ENCODE measurements at regions not wholly inside any gene's neighbourhood (a gene's known extent, or its start where the extent isn't known, plus 50 kb on each side); places are given as distances from the start of the nearest gene placed in this dataset.
A peak's percentile ranks its signal among the peaks of the same experiment; 100 is the strongest.

DNA sequence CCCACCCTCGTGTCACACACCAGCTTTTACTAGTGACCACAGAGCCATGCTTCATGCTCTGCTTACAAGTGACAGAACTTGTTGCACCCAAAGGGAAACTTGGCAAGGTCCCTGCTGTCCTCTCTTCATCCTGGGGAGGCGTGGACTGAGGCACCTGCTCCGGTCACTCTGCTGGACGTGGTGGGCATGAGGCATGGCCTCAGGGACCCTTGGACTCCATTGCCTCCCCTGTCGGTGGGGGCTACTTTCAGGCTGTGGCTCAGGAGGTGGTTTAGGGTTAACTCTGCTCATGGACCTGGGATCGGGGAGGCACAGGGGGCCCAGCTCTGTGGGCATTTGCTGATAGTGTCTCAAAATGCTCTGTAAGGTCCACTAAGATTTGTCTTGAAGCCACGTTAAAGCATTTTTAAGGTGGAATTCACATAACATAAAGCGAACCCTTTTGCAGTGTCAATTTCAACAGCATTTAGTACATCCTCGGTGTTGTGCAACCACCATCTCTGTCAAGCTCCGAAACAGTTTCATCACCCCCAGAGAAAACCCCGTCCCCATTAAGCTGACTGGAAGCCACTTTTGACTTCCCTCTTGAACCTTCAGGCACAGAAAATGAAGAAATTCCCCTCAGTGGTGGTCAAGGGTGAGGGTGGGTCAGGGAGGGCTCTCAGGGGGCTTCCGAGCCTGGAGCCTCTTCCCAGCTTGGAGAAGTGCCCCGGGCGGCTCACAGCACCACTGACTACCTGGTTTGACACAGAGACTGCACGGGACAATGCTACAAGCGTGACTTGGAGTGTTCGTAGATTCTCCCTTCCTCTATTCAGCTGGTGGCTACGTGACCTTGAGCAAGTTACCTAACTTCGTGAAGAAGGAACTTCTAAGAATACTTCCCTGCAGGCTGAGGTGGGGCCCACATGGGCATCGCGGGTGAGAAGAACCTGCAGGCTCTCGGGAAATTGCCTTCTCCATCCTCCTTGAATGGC, 100.0 kb upstream of the HDAC4 start:
- DNase-seq: peak; percentile 66

DNA sequence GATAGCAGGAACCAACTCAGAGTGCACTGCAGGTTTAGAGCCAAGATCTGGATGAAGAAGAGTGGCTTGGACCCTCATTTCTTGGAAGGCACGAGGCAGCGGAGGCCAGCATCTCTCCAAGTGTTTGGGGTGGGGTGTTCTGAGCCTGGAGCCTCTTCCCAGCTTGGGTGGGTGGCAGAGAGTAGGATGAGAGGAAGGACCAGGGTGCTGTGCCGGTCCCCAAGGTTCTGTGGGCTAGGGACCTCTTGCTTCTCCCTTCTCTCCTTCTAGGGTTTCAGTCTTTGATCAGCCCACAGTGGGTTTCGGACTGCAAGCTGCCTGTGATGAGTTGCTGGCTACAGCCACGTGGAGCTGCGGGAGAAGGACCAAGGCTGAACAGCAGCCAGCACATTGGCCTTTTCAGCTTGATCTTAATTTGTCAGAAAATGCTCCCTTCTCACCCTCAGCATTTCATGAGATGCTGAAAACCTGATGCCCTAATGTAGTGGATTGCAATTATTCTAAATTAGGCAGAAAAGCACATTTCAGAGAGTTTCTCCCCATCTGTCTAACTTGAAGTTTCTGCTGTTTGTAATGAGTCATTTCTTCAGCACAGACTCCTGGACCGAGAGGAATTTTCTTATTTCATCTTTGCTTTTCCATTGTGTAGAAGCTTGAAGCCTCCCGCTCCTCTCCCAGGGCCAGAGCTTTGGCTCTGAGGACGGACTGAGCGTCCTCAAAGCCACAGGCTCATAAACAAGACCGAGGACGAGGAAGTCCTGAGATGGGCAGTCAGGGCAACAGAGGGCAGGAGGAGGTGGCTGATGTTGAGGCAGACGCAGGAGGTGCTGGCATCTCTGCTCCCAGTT, 99.1 kb upstream of the HDAC4 start:
- no peak for DNase-seq

DNA sequence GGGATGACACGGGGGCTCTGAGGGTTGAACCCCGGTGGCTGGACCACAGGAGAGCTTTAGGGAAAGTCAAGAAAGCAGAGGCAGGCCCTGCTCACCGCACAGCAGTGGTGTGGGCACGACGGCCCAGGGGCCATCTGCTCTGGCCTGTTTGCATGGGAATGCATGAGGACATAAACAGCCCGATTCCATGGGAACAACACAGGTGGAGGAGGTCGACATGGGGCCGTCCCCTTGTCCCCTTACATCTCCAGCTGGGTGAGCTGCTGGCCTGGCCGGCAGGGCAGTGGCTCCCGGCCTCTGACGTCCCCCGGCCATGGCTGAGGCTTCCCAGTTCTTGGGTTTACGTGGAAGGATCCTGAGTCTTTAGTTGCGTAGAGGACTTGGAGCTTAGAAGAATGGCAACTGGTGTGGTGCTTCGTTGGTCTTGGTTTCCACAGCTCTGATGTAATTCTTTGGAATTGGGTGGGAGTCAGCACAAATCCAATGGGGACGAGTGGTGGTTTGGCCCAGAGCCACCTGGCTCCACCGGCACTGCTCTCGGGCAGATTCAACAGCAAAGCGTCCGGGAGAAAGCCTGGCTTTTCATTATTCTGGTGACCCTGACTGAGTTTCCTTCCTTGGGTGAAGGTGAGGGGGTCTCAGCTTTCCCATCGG, 98.3 kb upstream of the HDAC4 start:
- DNase-seq: no peak

DNA sequence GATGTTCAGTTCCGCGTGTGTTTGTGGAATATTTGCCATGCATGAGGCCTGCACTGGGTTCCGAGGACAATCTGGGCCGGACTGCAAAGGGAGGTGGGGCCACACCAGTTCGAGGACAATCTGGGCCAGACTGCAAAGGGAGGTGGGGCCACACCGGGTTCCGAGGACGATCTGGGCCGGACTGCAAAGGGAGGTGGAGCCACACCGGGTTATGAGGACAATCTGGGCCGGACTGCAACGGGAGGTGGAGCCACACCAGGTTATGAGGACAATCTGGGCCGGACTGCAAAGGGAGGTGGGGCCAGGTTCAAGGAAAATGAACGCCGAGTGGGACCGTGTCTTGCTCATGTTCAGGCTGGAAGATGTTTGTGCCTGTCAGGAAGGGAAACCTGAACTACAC, 97.8 kb upstream of the HDAC4 start:
- no peak for DNase-seq

DNA sequence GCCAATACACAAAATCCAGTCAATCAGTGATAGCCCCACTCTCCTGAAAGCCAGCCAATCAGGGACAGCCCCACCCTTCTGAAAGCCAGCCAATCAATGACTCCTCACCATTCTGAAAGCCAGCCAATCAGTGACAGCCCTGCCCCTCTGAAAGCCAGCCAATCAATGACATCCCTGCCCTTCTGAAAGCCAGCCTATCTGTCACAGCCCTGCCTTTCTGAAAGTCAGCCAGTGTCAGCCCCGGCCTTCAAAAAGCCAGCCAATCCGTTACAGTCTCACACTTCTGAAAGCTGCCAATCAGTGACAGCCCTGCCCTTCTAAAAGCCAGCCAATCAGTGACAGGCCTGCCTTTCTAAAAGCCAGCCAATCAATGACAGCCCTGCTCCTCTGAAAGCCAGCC, 95.9 kb upstream of the HDAC4 start:
- DNase-seq: peak; percentile 12

DNA sequence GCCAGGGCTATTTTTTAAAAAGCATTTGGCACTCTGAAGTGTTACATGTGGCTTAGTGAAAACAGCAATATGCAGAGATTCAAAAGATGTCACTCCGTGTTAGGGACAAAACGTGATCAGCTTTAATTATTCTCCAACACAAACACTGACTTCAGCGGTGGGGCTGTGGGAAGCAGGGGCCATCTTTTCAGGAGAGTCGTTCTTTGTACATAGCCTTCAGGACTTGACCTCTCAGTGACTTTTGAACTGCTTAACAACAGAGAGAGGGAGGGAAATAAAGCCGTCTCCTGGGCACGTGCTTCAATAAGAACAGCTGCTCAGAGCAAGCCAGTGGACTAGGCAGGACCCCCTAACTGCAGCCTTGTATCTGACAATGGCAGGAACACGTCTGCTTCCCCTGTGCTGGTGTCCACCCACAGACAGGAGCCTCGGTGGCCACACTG, 95.0 kb upstream of the HDAC4 start:
- no peak for DNase-seq

DNA sequence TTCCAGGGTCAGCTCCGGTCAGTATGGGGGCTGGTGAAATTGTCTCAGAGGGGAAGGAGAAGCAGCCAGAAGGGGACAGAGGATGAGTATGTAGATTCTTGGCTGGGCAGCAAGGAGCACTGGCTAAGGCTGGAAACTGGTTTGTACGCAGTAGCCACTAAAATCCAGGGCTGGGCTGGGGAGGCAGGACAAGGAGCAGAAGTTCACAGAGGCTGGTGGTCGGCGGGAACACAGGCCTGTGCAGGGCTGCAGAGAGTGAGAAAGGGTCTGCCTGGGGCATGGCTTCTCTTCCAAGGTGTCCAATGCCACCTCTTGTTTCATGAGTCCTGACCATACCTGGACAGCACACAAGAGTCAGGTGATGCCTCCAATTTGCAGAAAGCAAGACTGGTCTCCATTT, 94.4 kb upstream of the HDAC4 start:
- no peak for DNase-seq

DNA sequence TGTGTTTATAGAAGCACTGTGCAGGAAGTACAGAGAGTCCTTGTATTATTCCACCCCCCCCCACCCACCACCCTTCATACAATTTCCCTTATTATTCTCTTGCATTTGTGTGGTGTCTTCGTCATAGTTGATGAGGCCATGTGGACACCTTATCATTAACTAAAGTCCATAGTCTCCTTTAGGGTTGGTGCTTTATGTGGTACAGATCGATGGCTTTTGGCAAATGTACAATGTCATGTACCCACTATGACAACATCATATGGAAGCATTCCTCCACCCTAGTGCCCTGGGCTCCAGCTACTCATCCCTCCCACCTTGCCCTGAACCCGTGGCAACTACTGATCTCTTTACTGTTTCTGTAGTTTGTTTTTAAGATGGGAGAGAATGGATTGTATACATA, 93.8 kb upstream of the HDAC4 start:
- no peak for DNase-seq

DNA sequence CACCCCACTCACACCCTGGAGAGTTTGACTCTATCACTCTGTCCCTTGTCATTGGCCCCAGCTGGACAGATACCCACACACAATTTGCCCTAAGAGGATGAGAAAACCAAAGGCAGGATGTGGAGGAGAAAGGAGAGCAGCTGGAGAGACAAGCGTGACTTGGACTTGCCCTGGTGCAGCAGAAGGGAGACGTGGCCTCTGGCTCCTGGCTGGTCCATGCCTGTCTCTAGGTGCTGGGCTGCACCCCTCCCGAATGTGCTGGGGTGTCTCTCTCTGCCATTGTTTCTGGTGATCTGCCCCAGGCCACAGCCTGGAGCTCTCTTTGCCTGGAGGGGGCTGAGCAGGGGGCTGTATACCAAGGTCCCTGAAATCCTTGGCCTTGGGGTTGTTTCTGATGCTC, 88.7 kb upstream of the HDAC4 start:
- no peak for DNase-seq

DNA sequence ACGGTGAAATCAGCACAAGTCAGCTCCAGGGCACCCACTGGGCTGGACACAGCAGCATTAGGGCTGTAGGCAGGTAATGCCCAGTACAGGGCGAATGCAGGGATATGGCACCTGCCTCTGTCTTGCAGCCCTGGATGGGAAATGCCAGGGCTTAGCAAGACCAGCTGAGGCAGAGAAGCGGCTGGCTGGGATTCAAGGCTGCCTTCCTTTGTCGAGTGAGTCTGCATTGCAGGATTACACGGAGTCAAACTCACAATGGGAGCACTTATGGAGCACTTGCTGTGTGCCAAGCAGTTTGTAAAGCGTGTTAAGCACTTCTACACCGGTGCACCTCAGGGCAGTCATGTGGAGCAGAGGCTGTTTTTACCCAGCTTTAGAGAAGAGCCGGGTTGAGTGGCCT, 87.3 kb upstream of the HDAC4 start:
- DNase-seq: no peak

DNA sequence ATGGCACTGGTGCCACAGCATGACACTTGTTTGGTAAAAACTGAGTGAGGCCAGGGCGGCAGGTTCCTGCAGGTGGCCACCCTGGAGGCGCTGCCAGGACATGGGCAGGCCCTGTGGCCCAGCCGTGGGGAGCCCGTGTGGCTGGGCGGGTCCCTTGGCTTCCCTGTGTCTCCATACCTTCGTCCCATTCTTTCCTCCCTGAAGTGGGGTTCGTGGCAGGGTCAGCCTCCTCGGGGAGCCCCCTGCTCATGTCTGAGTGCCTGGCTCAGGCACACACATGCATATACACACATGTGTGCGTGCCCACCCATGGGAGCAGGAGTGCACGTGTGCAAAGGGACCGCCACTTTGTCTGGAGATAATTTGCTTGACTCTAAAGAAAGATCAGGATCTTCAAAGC, 86.5 kb upstream of the HDAC4 start:
- no peak for DNase-seq

DNA sequence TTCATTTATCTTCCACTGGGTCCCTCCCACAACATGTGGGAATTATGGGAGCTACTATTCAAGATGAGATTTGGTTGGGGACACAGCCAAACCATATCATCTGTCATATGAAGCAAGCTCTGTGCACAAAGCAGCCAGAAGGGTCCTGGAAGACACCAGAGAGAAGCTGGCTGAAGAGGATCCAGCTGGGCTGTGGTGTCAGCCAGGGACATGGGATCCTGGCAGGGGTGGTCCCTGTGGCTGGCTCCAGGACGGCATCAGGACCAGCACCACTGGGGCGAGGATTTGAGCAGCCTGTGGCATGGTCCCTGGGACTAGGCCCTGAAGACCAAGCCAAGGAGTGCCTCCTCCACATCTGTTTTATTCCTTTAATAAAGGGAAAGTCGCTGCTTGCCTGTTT, 84.8 kb upstream of the HDAC4 start:
- DNase-seq: no peak

DNA sequence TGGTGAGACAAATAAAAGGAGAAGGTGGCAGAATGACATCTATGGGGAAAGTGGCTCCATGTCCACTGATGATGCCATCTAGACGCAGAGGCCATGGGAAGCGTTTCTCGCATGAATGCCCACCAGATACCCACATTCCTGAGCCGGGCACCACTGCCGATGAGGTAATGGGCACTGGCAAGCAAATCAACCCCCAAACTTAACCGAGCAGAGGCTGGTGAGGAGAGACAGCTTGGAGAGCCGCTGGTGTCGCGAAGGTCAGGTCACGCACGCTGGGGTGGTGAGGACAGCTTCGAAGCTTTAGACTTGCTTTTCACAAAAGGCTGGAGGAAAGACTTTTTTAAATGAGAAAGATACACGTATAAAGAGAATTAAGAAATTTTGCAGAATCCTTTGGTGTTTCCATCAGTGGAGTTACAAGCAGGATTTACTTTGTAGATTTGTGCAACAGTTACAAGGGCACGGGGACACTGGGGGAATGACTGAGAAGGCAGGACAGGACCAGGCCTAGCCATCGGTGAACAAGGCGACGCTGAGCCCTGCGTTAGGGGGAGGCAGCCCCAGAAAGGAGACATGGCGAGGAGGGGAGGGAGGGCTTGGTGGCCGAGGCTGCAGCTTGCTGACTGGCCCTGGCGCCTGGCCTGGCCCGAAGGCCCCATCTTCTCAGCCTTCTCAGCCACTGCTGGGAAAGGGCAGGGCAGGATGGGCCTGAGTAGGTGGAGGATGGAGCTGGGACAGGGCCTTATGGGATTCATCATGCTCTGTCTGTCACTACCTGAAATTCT, 83.9 kb upstream of the HDAC4 start:
- no peak for DNase-seq

DNA sequence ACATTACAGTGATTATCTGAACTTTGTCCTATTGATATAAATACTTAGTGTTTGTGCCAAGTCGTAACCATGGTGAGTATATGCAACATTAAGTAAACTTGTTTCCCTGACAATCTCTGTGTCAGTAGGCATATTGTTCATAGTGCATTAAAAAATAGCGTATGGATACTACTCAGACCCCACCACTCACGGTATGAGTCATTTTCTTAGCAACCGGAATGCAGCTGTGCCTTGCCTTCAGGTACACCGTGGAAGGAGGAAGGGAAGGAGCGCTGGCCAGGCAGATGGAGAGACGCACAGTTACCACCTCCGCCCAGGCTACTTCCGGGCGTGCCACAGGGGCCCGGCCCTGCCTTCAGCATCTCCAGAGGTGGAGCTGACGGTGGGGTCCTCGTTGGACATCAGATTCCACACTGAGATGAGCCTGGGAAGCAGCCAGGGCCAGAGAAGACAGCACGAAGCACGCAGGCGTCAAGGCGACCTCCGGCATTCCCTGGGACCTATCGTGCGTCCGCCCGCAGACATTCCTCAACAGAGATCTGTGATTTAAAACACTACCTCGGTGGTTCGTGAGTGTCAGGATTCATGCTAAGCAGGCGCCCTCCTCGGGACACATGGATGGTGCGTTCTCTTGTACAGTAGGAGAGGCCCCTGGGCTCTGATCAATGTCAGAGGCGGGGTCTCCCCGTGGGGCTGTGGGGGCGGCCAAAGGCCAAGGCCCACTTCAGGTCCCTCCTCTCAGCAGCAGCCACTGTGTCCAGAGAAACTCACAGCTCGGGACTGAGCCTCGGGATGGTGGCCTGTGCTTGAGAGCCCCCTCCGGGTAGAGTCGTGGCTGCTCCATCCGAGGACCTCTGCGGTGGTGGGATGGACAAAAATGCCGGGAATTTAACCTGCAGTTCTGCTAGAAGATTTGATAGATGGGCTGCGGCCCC, 82.2 kb upstream of the HDAC4 start:
- no peak for DNase-seq

DNA sequence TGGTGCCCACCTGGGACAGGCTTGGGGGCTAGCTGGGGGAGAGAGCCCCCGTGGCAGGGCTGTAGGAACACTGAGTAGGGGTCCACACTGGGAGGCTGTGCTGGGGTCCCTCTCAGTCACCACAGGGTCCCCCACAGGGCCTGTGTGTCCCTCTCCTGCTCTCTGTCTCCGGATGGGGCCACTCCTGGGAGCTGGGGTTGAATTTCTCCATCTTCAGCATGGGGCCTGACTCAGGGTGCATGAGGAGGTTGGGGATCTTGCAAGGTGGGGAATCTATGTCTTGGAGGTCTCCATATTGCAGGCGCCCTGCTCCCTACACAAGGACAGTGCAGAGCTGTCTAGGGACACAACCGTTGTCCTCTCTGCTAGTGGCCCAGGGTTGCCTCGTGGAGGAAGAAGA, 78.7 kb upstream of the HDAC4 start:
- no peak for DNase-seq

DNA sequence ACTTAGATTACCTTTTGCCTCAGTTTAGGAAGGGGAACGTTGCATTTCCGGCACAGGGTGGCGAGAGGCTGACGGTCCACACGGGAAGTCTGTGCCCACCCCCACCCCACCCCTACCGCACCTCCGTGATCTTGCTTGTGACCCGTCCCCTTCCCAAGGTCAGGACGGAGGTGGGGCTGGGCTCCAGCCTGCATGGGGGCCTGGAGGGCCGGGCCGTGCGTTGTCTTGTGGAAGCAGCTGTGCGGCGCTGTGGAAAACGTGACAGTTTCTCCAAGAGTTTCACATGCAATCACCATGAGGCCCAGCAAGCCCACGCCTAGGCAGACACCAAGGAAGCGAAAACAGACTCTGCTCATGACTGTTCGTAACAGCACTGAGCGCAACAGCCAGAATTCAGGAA, 76.8 kb upstream of the HDAC4 start:
- no peak for DNase-seq

DNA sequence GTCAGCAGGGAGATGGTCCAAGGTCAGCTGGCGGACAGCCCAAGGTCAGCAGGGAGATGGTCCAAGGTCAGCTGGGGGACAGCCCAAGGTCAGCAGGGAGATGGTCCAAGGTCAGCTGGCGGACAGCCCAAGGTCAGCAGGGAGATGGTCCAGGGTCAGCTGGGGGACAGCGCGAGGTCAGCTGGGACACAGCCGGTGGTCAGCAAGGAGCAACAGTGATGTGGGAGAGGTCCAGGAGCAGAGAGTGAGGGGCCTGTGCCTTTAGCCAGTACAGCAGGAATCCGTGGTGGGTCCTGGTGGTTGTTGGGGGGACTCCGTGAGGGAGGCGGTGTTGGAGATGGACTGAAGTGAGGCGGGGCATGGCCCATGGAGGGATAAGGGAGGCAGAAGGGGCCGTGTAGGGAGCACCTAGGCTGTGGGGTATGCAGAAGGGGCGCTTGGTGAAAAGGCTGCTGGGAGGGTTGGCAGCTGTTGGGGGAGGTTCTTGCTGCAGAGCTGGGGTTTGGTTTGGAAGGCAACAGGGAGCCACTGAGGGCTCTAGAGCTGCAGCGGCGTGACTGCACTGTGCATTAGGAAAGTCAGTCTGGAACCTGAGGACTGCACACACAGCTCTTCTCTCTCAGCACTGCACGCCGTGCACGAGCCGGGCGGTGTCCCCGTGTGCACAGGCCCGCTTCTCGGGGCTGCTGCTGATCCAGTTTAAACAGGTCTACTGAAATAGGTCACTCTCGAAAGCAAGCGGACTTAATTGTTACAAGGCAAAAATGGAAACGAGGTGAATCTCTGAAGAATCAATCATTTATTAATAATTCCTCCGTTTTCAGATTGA, 76.2 kb upstream of the HDAC4 start:
- no peak for DNase-seq

DNA sequence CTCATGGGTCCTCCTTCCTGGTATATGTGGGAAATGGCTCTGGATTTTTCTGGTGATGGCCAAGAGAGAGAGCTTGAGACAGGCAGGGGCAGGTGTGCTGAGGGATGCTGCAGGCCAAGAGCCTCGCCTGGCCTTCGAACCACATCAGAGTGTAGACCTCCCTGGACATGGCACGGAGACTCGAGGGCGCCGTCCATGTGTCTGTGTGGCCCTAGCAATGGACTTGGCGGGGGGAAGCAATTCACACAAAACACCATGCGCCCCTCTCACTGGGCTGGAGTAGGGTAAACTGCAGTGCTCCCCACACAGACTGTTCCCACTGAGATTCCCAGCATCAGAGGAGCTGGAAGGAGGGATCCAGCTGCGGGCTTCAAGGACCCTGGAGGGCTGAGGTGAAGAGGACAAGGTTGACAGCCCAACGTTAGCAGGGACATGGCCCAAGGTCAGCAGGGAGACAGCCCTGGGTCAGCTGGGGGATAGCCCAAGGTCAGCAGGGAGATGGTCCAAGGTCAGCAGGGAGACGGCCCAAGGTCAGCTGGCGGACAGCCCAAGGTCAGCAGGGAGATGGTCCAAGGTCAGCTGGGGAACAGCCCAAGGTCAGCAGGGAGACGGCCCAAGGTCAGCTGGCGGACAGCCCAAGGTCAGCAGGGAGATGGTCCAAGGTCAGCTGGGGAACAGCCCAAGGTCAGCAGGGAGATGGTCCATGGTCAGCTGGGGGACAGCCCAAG, 75.4 kb upstream of the HDAC4 start:
- no peak for DNase-seq

DNA sequence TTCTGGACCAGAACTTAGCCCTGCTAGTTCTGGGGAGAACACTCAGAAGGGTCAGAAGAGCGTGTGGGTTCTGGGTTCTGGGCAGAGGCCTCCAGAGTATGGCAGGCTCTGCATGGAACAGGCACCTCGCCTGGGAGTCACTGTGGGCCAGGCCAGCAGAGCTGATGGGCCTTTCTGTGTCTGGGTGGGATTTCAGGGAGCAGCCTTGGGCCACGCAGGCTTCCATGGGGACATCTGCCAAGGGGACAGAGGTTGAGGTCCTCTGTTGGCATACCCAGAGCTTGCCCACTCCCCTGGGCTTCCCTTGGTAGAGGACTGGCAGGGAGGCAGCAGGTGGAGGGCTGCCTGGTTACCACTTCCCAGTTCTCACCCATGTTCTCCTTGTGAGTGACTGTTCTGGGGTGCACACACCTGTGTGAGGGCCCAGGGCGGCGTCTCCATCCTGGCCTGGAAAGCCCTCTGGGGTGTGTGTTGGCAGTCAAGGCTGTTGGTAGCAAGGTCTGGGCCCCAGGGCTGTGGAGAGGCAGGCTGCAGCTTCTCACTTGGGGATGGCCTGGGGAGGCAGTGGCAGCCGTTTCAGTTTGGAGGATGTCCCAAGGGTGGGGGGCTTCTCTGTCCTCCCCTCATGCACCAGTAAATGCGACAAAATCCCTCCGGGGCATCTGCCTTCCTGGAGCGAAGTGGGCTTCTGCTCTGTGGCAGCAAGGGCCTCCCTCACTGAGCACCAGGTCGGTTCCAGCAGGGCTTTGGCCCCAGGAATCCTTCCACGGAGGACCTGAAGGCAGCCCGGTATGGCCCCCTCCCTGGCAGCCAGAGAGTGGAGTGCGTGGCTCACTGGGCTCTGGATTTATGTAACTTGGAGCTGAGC, 74.6 kb upstream of the HDAC4 start:
- no peak for DNase-seq

Data from hematopoietic multipotent progenitor cell treated with erythropoietin and hydrocortisone succinate and interleukin-3 and kit ligand, for 4 days (in vitro differentiated cells).